Peyer's patch (tissue), 4 donors: ENCODE measurements at regions not wholly inside any gene's neighbourhood (a gene's known extent, or its start where the extent isn't known, plus 50 kb on each side); places are given as distances from the start of the nearest gene placed in this dataset.

Experiments
- DNase-seq, 3 donors: peaks; one replicate each; pipeline ENCODE4 v3.0.0-alpha.2; 2017 to 2019
- H3K27ac ChIP-seq, 4 donors: fragments of 200-600 bp; sonication (generic); one replicate each; pipeline ENCODE4 v1.5.1; 2016 to 2019
- H3K27me3 ChIP-seq, 2 donors: fragments of 200-600 bp; sonication (generic); one replicate each; pipeline ENCODE4 v1.5.1; 2019
- H3K36me3 ChIP-seq, 3 donors: fragments of 200-600 bp; sonication (generic); one replicate each; pipeline ENCODE4 v1.5.1; 2016 to 2019
- H3K4me1 ChIP-seq, 4 donors: fragments of 200-600 bp; sonication (generic); one replicate each; pipeline ENCODE4 v1.5.1; 2016 to 2019
- H3K4me3 ChIP-seq, 4 donors: fragments of 200-600 bp; sonication (generic); 1 replicate in 3 of 4; 2 replicates in 1 of 4; pipeline ENCODE4 v1.5.1; 2016 to 2019; ENCODE audit warnings: mild to moderate bottlenecking in 1 of 4
- H3K9me3 ChIP-seq, 4 donors: fragments of 200-600 bp; sonication (generic); one replicate each; pipeline ENCODE4 v1.5.1; 2016 to 2019; ENCODE audit warnings: mild to moderate bottlenecking in 1 of 4
- CTCF ChIP-seq, 6 experiments: fragments of 450-650 bp in 4 of 6; fragments of 200-600 bp in 2 of 6; sonication (generic) in 1 of 6; IDR thresholded peaks; one replicate each; pipeline ENCODE4 v1.5.1; 2017 to 2019; ENCODE audit warnings: antibody characterized with exemption in 6 of 6, mild to moderate bottlenecking in 3 of 6, moderate library complexity in 1 of 6
- POLR2A ChIP-seq, 2 donors: fragments of 450-650 bp; IDR thresholded peaks; one replicate each; pipeline ENCODE4 v1.5.1; 2017; ENCODE audit warnings: antibody characterized with exemption in 2 of 2, mild to moderate bottlenecking in 2 of 2, moderate library complexity in 2 of 2

GRCh38 chr9:75607521-75607920, 283.0 kb upstream of the PCSK5 start:
- Histone ChIP-seq H3K36me3 (no peaks in the 10 kb centered on the region), H3K27me3 (no peaks in the 10 kb centered on the region), H3K27ac (no peak overlapping the region), H3K4me1 (no peaks in the 10 kb centered on the region), H3K4me3 (no peak overlapping the region), H3K9me3 (no peaks in the 10 kb centered on the region)
- TF ChIP-seq POLR2A (IDR thresholded peaks at IDR 0.05) (no peak), CTCF (IDR thresholded peaks at IDR 0.05) (no peak)
- DNase-seq = no peak

- Histone ChIP-seq H3K4me3 (no peak overlapping the region), H3K9me3 (no peaks in the 10 kb centered on the region), H3K27me3 (no peaks in the 10 kb centered on the region), H3K27ac (no peak overlapping the region), H3K36me3 (no peaks in the 10 kb centered on the region), H3K4me1 (no peaks in the 10 kb centered on the region)
- no peak for TF ChIP-seq CTCF (IDR thresholded peaks at IDR 0.05)
- no peak for TF ChIP-seq POLR2A (IDR thresholded peaks at IDR 0.05)
- no peak for DNase-seq
Measured at GRCh38 chr9:75609401-75609800, 281.1 kb upstream of the PCSK5 start.

- Histone ChIP-seq H3K27ac (no peak overlapping the region), H3K36me3 (no peaks in the 10 kb centered on the region), H3K4me1 (no peaks in the 10 kb centered on the region), H3K9me3 (no peaks in the 10 kb centered on the region), H3K27me3 (no peaks in the 10 kb centered on the region), H3K4me3 (no peak overlapping the region)
- TF ChIP-seq CTCF (IDR thresholded peaks at IDR 0.05) (no peak), POLR2A (IDR thresholded peaks at IDR 0.05) (no peak)
- no peak for DNase-seq
Measured at GRCh38 chr9:75610246-75610645, 280.2 kb upstream of the PCSK5 start.

- Histone ChIP-seq H3K9me3 (no peaks in the 10 kb centered on the region), H3K27ac (no peak overlapping the region), H3K27me3 (no peaks in the 10 kb centered on the region), H3K4me1 (no peaks in the 10 kb centered on the region), H3K36me3 (no peaks in the 10 kb centered on the region), H3K4me3 (no peak overlapping the region)
- no peak for DNase-seq
- TF ChIP-seq CTCF (IDR thresholded peaks at IDR 0.05) (no peak), POLR2A (IDR thresholded peaks at IDR 0.05) (no peak)
Measured at GRCh38 chr9:75612205-75612604, 278.3 kb upstream of the PCSK5 start.

GRCh38 chr9:75612754-75613153, 277.7 kb upstream of the PCSK5 start:
- no peak overlapping the region for H3K27ac ChIP-seq

More at GRCh38 chr9:75612754-75613153, 277.7 kb upstream of the PCSK5 start:
- no peaks in the 10 kb centered on the region for H3K36me3 ChIP-seq
- TF ChIP-seq POLR2A (IDR thresholded peaks at IDR 0.05) (no peak), CTCF (IDR thresholded peaks at IDR 0.05) (no peak)
- H3K9me3 ChIP-seq = no peaks in the 10 kb centered on the region
- DNase-seq = no peak
- H3K4me1 ChIP-seq = no peaks in the 10 kb centered on the region
- H3K4me3 ChIP-seq = no peak overlapping the region
- H3K27me3 ChIP-seq = no peaks in the 10 kb centered on the region
